IMR-90 (cell line): ENCODE measurements at regions not wholly inside any gene's neighbourhood (a gene's known extent, or its start where the extent isn't known, plus 50 kb on each side); places are given as distances from the start of the nearest gene placed in this dataset.

Experiments
- ATAC-seq: fragments of 200-7000 bp; cut with Tn5 transposase; 2 replicates; pipeline ENCODE4 v1.9.1; 2020; ENCODE audit warnings: low read depth, mild to moderate bottlenecking, moderate library complexity
- BruUV-seq: library from RNA; stranded (reverse); fragments of 400-500 nt; replicated peaks from 2 replicates; lab custom pipeline; 2021; lab: Mats Ljungman, UMichigan
- CTCF ChIA-PET: fragments of 300-600 bp; formaldehyde crosslinking; extraction: SDS; loops from one replicate; lab custom pipeline; 2021; ENCODE audit warnings: antibody characterized with exemption; lab: Yijun Ruan, JAX
- POLR2A ChIA-PET: fragments of 300-600 bp; sonication (Branson Sonifier 250); formaldehyde crosslinking; loops from one replicate; lab custom pipeline; 2022; ENCODE audit warnings: antibody characterized with exemption; ENCODE audit not compliant: unreplicated experiment; lab: Charles Lee
- DNase-seq: peaks from one replicate; pipeline ENCODE4 v3.0.0; 2013
- H2AFZ ChIP-seq: replicated peaks from 2 replicates; pipeline ENCODE3; 2013; ENCODE audit warnings: low read length, mild to moderate bottlenecking; ENCODE audit not compliant: poor library complexity
- H2AK5ac ChIP-seq: 2 replicates; pipeline ENCODE4 v1.6.1; 2013; ENCODE audit warnings: low read depth, low read length, inconsistent platforms
- H2AK9ac ChIP-seq: replicated peaks from 2 replicates; pipeline ENCODE3; 2013; ENCODE audit warnings: mild to moderate bottlenecking, low read depth, low read length, moderate library complexity; ENCODE audit not compliant: poor library complexity
- H2BK120ac ChIP-seq: 2 replicates; pipeline ENCODE4 v1.6.1; 2013; ENCODE audit warnings: low read depth, low read length, inconsistent platforms
- H2BK15ac ChIP-seq: 3 replicates; pipeline ENCODE4 v1.6.1; 2013; ENCODE audit warnings: low read depth, low read length, inconsistent platforms
- H2BK20ac ChIP-seq: 2 replicates; pipeline ENCODE4 v1.6.1; 2013; ENCODE audit warnings: low read depth, mild to moderate bottlenecking, inconsistent platforms, low read length, moderate library complexity
- H2BK5ac ChIP-seq: 2 replicates; pipeline ENCODE4 v1.6.1; 2013; ENCODE audit warnings: mild to moderate bottlenecking, low read depth, low read length, inconsistent platforms; ENCODE audit not compliant: poor library complexity, severe bottlenecking
- H3K14ac ChIP-seq: replicated peaks from 2 replicates; pipeline ENCODE4 v1.6.1; 2013; ENCODE audit warnings: low read depth, low read length, inconsistent platforms
- H3K18ac ChIP-seq: 2 replicates; pipeline ENCODE4 v1.6.1; 2013; ENCODE audit warnings: low read depth, low read length, control low read depth
- H3K23ac ChIP-seq: 2 replicates; pipeline ENCODE4 v1.6.1; 2013; ENCODE audit warnings: low read depth, low read length, inconsistent platforms
- H3K27ac ChIP-seq: 2 replicates; pipeline ENCODE4 v1.5.1; 2013; ENCODE audit warnings: mild to moderate bottlenecking, control low read depth, low read length; ENCODE audit not compliant: insufficient read depth
- H3K27me3 ChIP-seq: 2 replicates; pipeline ENCODE4 v1.6.1; 2013; ENCODE audit warnings: low read length; ENCODE audit not compliant: control insufficient read depth, insufficient read depth
- H3K36me3 ChIP-seq: 2 replicates; pipeline ENCODE4 v1.6.1; 2013; ENCODE audit warnings: low read length, mixed read lengths; ENCODE audit not compliant: control insufficient read depth, insufficient read depth
- H3K4ac ChIP-seq: 2 replicates; pipeline ENCODE4 v1.6.1; 2013; ENCODE audit warnings: low read depth, low read length, inconsistent platforms
- H3K4me1 ChIP-seq: 2 replicates; pipeline ENCODE4 v1.6.1; 2013; ENCODE audit warnings: low read length, mixed read lengths; ENCODE audit not compliant: control insufficient read depth, insufficient read depth
- H3K4me2 ChIP-seq: 2 replicates; pipeline ENCODE4 v1.6.1; 2013; ENCODE audit warnings: low read depth, mild to moderate bottlenecking, control low read depth, low read length, moderate library complexity
- H3K4me3 ChIP-seq: 2 replicates; pipeline ENCODE4 v1.5.1; 2013; ENCODE audit warnings: low read depth, mild to moderate bottlenecking, control low read depth, low read length, moderate library complexity; ENCODE audit not compliant: insufficient read depth
- H3K56ac ChIP-seq: 2 replicates; pipeline ENCODE4 v1.6.1; 2013; ENCODE audit warnings: low read length, inconsistent platforms; ENCODE audit not compliant: insufficient read depth; ENCODE audit errors: extremely low read depth
- H3K79me1 ChIP-seq, 2 experiments: 2 replicates each; pipeline ENCODE4 v1.6.1; 2013; ENCODE audit warnings: low read length in 2 of 2, inconsistent platforms in 1 of 2, low read depth in 1 of 2
- H3K9ac ChIP-seq: 2 replicates; pipeline ENCODE4 v1.6.1; 2013; ENCODE audit warnings: low read depth, low read length, control low read depth
- H3K9me1 ChIP-seq: 2 replicates; pipeline ENCODE4 v1.6.1; 2013; ENCODE audit warnings: low read length, inconsistent platforms; ENCODE audit not compliant: insufficient read depth
- H3K9me3 ChIP-seq: 2 replicates; pipeline ENCODE4 v1.6.1; 2013; ENCODE audit warnings: low read length; ENCODE audit not compliant: control insufficient read depth, insufficient read depth
- H4K20me1 ChIP-seq: 2 replicates; pipeline ENCODE4 v1.6.1; 2013; ENCODE audit warnings: low read length, inconsistent platforms; ENCODE audit not compliant: insufficient read depth
- H4K5ac ChIP-seq: 2 replicates; pipeline ENCODE4 v1.6.1; 2013; ENCODE audit warnings: mild to moderate bottlenecking, low read depth, low read length, control low read depth
- H4K8ac ChIP-seq, 2 experiments: 2 replicates each; pipeline ENCODE4 v1.6.1; 2013; ENCODE audit warnings: low read depth in 2 of 2, low read length in 2 of 2, control low read depth in 1 of 2, inconsistent platforms in 1 of 2
- H4K91ac ChIP-seq: 2 replicates; pipeline ENCODE4 v1.6.1; 2013; ENCODE audit warnings: low read depth, low read length, inconsistent platforms; ENCODE audit not compliant: insufficient read depth
- BHLHE40 ChIP-seq: fragments of 150-350 bp; IDR thresholded peaks from 2 replicates; pipeline ENCODE4 v1.6.1; 2016; ENCODE audit warnings: mild to moderate bottlenecking, low read depth, low read length
- CEBPB ChIP-seq: IDR thresholded peaks from 2 replicates; pipeline ENCODE4 v1.6.1; 2012; ENCODE audit warnings: low read depth, low read length, improper control_type of control experiment
- CHD1 ChIP-seq: IDR thresholded peaks from 2 replicates; pipeline ENCODE4 v1.6.1; 2012; ENCODE audit warnings: low read depth, low read length, improper control_type of control experiment
- CTCF ChIP-seq: conservative IDR thresholded peaks from 2 replicates; pipeline ENCODE4 v1.5.1; 2012; ENCODE audit warnings: mild to moderate bottlenecking, low read depth, low read length, improper control_type of control experiment
- ELK1 ChIP-seq: fragments of 150-350 bp; IDR thresholded peaks from 2 replicates; pipeline ENCODE4 v1.6.1; 2016; ENCODE audit warnings: low read depth, mild to moderate bottlenecking, low read length, moderate library complexity, borderline replicate concordance
- FOS ChIP-seq: fragments of 150-350 bp; IDR thresholded peaks from 2 replicates; pipeline ENCODE4 v1.6.1; 2016; ENCODE audit warnings: low read depth, low read length
- MAFK ChIP-seq: IDR thresholded peaks from 2 replicates; pipeline ENCODE4 v1.6.1; 2012; ENCODE audit warnings: low read depth, low read length, improper control_type of control experiment
- MAZ ChIP-seq: IDR thresholded peaks from 2 replicates; pipeline ENCODE4 v1.6.1; 2012; ENCODE audit warnings: low read depth, mild to moderate bottlenecking, low read length, improper control_type of control experiment, moderate library complexity, borderline replicate concordance
- MXI1 ChIP-seq: IDR thresholded peaks from 2 replicates; pipeline ENCODE4 v1.6.1; 2012; ENCODE audit warnings: low read depth, mild to moderate bottlenecking, low read length, moderate library complexity, borderline replicate concordance
- NFE2L2 ChIP-seq: fragments of 150-350 bp; IDR thresholded peaks from 2 replicates; pipeline ENCODE4 v1.6.1; 2016; ENCODE audit warnings: low read depth, mild to moderate bottlenecking, low read length
- POLR2A ChIP-seq: IDR thresholded peaks from 2 replicates; pipeline ENCODE4 v1.6.1; 2012; ENCODE audit warnings: mild to moderate bottlenecking, low read depth, low read length
- RAD21 ChIP-seq: IDR thresholded peaks from 2 replicates; pipeline ENCODE4 v1.6.1; 2012; ENCODE audit warnings: low read length, improper control_type of control experiment
- RCOR1 ChIP-seq: IDR thresholded peaks from 2 replicates; pipeline ENCODE4 v1.6.1; 2012; ENCODE audit warnings: mild to moderate bottlenecking, low read length, improper control_type of control experiment; ENCODE audit not compliant: insufficient replicate concordance
- RFX5 ChIP-seq: IDR thresholded peaks from 2 replicates; pipeline ENCODE4 v1.8.0; 2012; ENCODE audit warnings: low read depth, mild to moderate bottlenecking, low read length, moderate library complexity
- SMC3 ChIP-seq: fragments of 150-350 bp; IDR thresholded peaks from 2 replicates; pipeline ENCODE4 v1.6.1; 2016; ENCODE audit warnings: low read depth, mild to moderate bottlenecking, antibody characterized with exemption, low read length, moderate library complexity
- USF2 ChIP-seq: fragments of 150-350 bp; IDR thresholded peaks from 2 replicates; pipeline ENCODE4 v1.6.1; 2017; ENCODE audit warnings: mild to moderate bottlenecking, antibody characterized with exemption, low read length, low read depth
- WGBS, 2 experiments: methylation state at CpG; one replicate each; pipeline versions ENCODE4 v1.1.5 to v1.1.7; 2013; ENCODE audit warnings: missing lambda C conversion rate in 2 of 2; ENCODE audit not compliant: insufficient read length in 1 of 2; ENCODE audit errors: extremely low coverage in 2 of 2; 5-methylcytosine and 5-hydroxymethylcytosine counted together
- dilution Hi-C: fragments of 300-500 bp; cut with HindIII; formaldehyde crosslinking; loops from one replicate; pipeline ENCODE4 v1.14.3; 2018; ENCODE audit warnings: low sequenced_read_pairs; ENCODE audit not compliant: unreplicated experiment
- in situ Hi-C: fragments of 300-500 bp; cut with MboI; formaldehyde crosslinking; loops from 3 replicates; pipeline ENCODE4 v1.14.3; 2019; ENCODE audit warnings: low sequenced_read_pairs, inconsistent platforms, mixed read lengths
- intact Hi-C: fragments of 100-400 bp; cut with micrococcal nuclease; formaldehyde crosslinking; loops from 2 replicates; pipeline ENCODE4 v1.10.0; 2022

- H4K20me1 ChIP-seq, result no peaks in the 10 kb centered on the region
- H2AK5ac ChIP-seq, result no peak overlapping the region
- TF ChIP-seq SMC3 (no peak), NFE2L2 (no peak), FOS (no peak), CHD1 (no peak), USF2 (no peak), CTCF (no peak), RAD21 (no peak), BHLHE40 (no peak), RCOR1 (no peak), CEBPB (no peak), RFX5 (no peak), MAFK (no peak), ELK1 (no peak), POLR2A (no peak), MAZ (no peak), MXI1 (no peak)
- no peak overlapping the region for H3K9ac ChIP-seq
- DNase-seq (no peak), ATAC-seq (no peak)
- no CpG with 5 or more reads among the region's 4 CpGs for WGBS, 2 experiments
- no peaks in the 10 kb centered on the region for H3K4me1 ChIP-seq
- H2BK20ac ChIP-seq, result no peak overlapping the region
- H2AFZ ChIP-seq, result no peak overlapping the region
- no peak overlapping the region for H4K8ac ChIP-seq
- no TSS peak for BruUV-seq
- H3K14ac ChIP-seq, result no peak overlapping the region
- H3K23ac ChIP-seq, result no peak overlapping the region
- in situ Hi-C loops, result no loop called here
- no peak overlapping the region for H3K4me3 ChIP-seq
- H3K56ac ChIP-seq, result no peak overlapping the region
- H3K4ac ChIP-seq, result no peak overlapping the region
- peaks cover 9% of the 10 kb centered on the region for H3K9me3 ChIP-seq
- H2BK120ac ChIP-seq, result no peak overlapping the region
- no peak overlapping the region for H2AK9ac ChIP-seq
- no peak overlapping the region for H4K91ac ChIP-seq
- intact Hi-C loops, result no loop called here
- no peak overlapping the region for H2BK5ac ChIP-seq
- CTCF ChIA-PET, result no interaction called here
- H3K79me1 ChIP-seq, result no peaks in the 10 kb centered on the region
- H3K27me3 ChIP-seq, result no peaks in the 10 kb centered on the region
- dilution Hi-C loops, result no loop called here
- no peak overlapping the region for H4K5ac ChIP-seq
- POLR2A ChIA-PET, result no interaction called here
- H3K18ac ChIP-seq, result no peak overlapping the region
- H3K36me3 ChIP-seq, result no peaks in the 10 kb centered on the region
- no peak overlapping the region for H2BK15ac ChIP-seq
- no peaks in the 10 kb centered on the region for H3K9me1 ChIP-seq
- H3K4me2 ChIP-seq, result no peak overlapping the region
- no peak overlapping the region for H3K27ac ChIP-seq
Observed at GRCh38 chr16:76741623-76742022, 449.4 kb upstream of the MON1B start.
